Ishikawa (cell line): ENCODE measurements at regions not wholly inside any gene's neighbourhood (a gene's known extent, or its start where the extent isn't known, plus 50 kb on each side); places are given as distances from the start of the nearest gene placed in this dataset.

ENCODE experiments used
- CREB1 ChIP-seq: IDR thresholded peaks from 2 replicates; pipeline ENCODE4 v1.6.1; 2012; ENCODE audit warnings: low read depth
- EGR1 ChIP-seq: IDR thresholded peaks from 2 replicates; pipeline ENCODE4 v1.6.1; 2012
- NFIC ChIP-seq: IDR thresholded peaks from 2 replicates; pipeline ENCODE4 v1.6.1; 2012
- TAF1 ChIP-seq: IDR thresholded peaks from 2 replicates; pipeline ENCODE4 v1.6.1; 2012; ENCODE audit warnings: low read depth, mild to moderate bottlenecking

GRCh38 chr4:189773909-189774308, 166.8 kb upstream of the FRG1 start:
- TF ChIP-seq NFIC: no peak
- no peak for TF ChIP-seq CREB1
- no peak for TF ChIP-seq TAF1
- no peak for TF ChIP-seq EGR1
